ENCODE measurements at regions not wholly inside any gene's neighbourhood (a gene's known extent, or its start where the extent isn't known, plus 50 kb on each side); places are given as distances from the start of the nearest gene placed in this dataset.
"Not testable (repeated sequence)": the region's sequence is repeated elsewhere in the genome, so short reads cannot be mapped to it uniquely, and the experiment has no call there.

GRCh38 chr9:126190994-126191393, 135.6 kb upstream of the MVB12B start:
- TF ChIP-seq CTCF (conservative IDR thresholded peaks at IDR 0.05); EZH2 (IDR thresholded peaks at IDR 0.05; ENCODE audit: low read depth): not testable (repeated sequence)
